GM19043 (cell line): ENCODE measurements at regions not wholly inside any gene's neighbourhood (a gene's known extent, or its start where the extent isn't known, plus 50 kb on each side); places are given as distances from the start of the nearest gene placed in this dataset.

Experiments
- ATAC-seq: cut with Tn5 transposase; IDR thresholded peaks from one replicate; pipeline ENCODE4 v1.9.1; 2021; ENCODE audit warnings: low read depth; ENCODE audit not compliant: unreplicated experiment

DNA sequence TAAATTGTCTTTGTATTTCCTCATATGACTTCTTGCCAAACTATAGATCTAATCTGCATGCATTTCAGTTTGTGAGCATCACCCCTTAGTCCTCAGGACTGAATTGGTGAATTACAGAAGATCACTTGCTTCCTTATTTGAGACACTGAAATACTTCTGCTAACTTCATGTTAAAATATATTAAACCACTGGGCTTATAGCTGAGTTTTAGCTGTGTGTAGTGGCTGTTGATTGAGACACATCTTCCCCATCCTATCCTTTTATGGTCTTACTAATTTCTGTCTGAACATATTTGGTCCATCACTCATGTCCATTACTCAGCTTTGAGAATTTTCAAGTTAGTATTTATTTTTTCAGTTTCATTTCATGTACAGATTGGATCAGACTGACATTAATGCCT, 295.9 kb downstream of the PSAT1 start:
- no peak for ATAC-seq

DNA sequence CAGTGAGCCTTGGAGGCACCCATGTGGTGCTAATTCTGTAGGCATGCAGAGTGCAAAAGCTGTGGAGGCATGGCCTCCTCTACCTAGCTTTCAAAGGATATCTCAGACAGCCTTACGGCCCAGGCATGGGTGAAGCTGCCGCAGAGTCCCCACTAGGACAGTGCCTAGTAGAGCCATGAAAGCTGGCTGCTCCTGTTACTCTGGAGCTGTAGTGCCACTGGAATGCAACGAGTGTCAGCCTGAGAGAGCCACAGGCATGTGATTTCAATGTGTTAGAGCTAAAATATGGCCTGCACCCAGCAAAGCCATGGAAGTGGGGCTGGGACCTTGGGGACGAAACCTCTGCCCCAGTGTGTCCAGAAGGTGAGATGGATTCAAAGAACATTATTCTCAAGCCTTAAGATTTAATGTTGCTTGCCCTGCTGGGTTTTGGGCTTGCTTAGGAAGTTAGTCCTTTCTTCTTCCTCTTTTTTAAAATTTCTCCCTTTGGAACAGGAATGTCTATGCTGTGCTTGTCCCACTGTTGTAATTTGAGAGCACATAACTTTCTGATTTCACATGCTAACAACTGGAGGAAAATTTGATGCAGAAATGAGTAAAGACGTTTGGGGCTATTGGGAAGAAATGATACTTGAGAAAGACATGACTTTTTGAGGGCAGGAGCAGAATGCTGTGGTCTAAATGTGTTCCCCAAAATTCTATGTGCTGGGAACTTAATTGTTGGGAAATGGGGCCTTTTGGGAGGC, 298.4 kb downstream of the PSAT1 start:
- ATAC-seq = no peak

DNA sequence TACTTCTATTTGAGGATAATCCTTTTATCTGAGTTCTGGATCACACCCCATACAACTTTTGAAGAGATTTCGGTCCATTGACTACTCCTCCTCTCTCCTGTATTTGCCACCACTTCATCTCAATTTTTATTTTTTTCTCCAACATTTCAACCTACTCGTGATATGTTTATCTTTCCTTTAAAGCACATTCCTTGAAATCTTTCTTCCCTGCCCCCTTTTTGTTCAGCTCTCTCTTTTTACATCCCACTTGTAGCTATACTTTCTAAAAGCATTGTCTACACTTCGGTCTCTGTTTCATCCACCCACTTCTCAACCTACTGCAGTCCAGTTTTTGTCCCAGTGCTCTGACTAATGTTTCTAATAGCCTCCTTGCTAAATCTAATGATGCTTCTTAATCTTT, 299.4 kb downstream of the PSAT1 start:
- ATAC-seq = no peak

DNA sequence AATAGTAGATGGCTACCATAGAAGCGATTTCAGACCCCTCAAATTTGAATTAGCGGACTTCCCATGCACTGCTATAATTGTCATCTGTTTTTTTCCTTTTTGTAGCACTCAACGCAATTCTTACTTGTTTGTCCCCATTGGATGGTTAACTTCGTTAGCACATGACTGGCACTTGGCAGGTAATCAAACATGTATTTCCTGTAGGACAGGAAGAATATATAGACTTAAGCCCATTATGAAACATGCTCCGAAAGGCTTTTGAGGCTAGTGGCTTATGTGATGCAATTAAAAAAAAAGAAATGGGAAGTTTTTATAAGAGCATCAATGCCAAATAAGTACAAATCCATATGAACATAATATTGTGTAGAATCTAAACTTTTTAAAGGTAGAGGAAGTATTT, 301.2 kb downstream of the PSAT1 start:
- ATAC-seq = no peak

DNA sequence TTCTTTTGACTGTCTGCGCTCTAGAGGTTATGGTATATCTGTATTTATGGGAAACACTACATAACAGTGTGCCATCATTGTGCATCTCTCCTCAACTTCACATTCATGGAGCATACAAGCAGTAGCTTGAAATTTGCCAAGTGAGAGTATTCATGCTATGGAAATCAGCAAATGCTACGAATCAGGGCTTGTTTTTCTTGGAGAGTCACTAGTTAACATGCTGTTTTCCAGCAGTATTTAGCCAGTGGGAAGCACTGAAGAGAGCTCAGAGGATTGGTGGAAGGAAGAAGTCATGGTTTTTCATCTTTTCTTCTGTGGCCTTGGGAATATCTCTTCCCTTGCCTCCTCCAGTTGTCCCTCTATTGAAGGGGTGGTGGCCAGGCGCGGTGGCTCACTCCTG, 303.0 kb downstream of the PSAT1 start:
- ATAC-seq = no peak

DNA sequence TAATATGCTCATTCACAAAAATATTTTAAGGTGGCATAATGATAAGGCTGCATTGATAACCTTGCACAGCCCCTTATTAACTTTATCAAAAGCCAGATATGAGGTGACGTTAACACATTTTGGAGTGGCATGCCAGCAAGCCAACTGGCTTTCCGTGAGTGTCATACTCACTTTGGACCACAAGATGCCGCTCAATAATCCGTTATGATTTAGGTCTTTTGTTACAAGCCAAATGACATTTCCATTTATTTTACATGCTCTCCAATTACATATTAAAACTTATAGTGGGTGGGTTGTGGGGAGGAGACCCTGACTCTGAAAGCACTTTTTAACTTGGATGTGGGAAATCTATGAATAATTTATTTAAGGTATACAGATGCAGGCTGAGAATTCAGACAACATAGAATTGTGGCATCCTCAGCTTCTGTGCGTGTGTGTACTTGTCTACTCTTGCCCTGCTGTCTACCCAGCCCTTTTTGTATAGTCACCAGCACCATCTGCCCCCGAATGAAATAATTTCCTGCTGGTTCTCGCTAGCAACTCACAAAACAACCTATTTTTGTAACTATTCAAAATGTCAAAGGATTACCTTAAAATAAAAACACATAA, 305.1 kb downstream of the PSAT1 start:
- ATAC-seq = no peak

DNA sequence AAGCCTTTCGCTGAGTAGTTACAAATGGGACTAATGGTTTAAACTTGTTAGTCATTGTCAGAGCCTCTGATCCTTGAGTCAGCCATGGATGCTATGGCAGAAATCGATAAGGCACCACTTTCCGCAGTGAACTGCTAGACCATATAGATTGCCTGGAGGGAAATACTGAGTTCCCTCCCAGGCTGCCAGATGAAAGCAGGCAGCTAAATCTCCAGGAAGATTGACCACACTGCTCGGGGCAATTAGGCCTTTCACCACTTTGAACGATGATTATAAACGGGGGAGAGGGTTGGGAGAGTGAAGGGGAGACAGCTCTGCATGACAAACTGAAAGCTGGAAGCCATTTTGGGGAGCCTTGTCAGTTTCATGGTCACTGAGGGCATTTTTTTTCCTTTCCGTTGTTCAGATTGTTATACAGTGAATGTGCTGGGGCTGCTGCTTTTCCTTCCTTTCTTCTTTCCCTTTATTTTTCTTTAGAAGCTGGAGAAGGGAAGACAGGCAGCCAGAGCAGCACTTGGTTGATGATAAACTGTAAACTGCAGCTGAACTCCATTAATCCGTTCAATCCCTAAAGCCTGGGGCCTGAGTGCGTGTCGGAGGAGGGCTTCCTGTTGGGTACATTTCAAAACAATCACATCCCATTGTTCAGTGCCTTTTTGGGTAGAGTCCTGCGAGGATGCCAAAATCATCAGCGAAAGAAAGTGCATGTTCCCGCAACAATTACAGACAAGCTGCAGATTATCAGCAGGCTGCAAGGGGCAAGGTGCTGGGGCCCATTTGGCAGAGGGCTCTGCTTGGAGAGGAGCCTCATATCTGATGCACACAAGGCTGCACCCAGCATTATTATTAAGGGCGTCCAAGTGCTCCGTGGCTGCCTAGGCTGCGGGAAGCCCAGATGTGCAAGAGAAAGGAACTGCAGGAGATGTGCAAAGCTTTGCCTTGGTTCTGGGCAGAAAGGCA, 308.4 kb downstream of the PSAT1 start:
- no peak for ATAC-seq

DNA sequence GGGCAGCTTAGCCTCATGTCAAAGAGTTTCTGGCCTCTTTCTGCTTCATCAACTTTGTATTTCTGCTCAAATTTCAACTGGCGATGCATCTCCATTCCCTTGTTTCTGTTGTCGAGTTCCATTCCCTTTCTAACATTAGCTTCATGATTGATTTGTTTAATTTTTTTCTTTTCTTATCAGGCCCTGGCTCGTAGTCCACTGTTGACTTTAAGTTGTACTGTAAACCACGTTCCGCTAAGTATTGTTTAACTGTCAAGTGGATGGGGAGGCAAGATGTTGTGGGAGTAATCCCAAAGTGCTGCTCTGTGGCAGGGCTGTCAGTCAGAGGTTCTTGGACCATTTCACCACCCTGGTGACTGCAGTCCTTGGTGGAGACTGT, 309.1 kb downstream of the PSAT1 start:
- no peak for ATAC-seq

DNA sequence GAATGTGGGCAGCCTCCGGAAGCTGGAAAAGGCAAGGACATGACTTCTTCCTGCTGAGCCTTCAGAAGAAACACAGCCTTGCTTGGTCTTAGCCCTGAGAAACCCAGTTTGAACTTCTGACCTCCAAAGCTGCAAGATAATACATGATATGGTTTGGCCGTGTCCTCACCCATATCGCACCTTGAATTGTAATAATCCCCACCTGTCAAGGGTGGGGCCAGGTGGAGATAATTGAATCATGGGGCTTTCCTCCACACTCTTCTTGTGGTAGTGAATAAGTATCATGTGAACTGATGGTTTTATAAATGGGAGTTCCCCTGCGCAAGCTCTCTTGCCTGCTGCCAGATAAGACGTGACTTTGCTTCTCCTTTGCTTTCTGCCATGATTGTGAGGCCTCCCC, 310.9 kb downstream of the PSAT1 start:
- no peak for ATAC-seq

DNA sequence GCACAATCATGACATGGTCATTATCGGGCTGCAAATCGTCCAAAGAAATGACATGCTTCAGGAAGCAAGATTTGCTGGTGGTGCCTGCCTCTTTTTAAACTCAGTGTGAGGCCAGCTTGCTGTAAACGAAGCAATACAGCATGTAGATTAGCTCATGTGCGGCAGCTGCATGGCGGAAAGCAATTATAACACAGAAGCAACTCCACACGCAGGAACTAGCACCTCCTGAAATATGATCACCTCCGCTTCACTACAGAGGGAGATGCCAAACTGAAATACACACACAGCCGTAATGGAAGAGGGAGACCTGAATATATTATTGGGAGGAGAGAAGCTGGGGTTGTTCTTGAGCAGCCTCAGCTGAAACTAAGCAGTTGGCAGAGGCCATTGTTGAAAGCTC, 312.5 kb downstream of the PSAT1 start:
- no peak for ATAC-seq

DNA sequence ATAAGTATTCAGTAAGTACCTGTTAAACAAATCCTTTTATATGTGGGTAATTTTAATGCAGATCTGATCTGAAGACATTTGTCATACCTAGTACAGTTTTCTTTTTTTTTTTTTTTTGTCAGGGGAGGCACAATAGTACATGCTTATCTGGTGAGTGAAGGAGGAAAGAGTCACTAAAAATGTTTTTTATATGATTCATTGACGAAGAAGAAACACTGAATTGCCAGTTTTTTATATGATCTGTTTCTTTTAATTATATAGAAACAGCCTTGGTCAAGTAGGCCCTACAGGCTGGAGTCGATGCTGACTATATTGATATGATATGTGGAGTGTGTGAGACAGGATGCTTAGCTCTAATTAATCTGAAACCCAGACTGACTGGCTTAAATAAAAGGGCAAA, 315.2 kb downstream of the PSAT1 start:
- ATAC-seq = no peak

DNA sequence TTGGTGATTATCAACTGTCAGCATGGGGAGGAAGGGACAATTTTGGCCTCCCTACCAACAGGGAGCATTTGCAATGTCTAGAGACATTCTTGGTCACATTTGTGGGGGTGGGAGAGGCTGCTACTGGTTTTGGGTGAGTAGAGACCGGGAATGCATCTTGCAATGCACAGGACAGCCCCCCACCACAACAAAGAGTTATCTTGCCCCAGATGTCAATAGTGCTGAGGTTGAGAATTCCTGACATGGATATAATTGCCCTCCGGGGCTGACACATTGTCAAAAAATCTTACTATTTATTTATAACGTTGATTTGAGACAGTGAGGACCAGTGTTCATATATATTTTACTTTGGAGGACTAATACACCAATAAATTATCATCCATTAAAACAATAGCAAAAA, 316.1 kb downstream of the PSAT1 start:
- no peak for ATAC-seq

DNA sequence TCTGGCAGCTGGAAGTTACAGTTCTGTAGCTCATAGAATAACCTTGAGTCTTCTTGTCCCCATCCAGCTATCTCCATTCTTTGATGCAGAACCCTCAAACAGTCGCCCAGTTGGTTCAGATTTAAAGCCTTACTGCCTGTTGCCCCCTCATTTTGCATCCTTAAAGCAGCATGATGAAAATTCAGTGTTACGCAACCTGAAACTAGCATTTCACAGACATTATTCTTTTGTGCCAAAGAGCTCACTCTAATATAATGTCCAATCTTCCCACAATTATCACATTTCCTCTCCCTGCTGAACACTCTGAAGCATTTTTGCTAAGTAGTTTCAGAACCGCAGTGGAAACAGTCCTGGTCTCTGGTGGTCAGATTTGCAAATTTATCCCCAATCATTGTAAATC, 318.0 kb downstream of the PSAT1 start:
- ATAC-seq = no peak

DNA sequence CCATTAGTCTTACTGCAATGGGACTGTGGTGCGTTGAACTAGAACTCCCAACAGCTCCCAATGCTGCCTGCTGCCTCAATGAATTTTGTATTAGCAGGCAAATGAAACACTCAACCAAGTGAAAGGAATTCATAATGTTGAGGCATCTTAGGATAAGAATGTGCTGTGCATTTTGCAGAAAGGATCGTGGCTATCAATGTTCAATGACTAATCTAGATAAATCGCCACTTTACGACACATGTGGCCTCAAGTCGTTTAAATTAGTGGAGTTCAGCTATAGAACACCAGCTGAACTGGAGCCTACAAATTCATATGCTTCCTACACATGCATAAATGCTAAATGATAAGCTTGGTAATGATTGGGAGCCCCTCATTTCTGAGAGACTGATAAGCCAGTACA, 318.4 kb downstream of the PSAT1 start:
- ATAC-seq = no peak

DNA sequence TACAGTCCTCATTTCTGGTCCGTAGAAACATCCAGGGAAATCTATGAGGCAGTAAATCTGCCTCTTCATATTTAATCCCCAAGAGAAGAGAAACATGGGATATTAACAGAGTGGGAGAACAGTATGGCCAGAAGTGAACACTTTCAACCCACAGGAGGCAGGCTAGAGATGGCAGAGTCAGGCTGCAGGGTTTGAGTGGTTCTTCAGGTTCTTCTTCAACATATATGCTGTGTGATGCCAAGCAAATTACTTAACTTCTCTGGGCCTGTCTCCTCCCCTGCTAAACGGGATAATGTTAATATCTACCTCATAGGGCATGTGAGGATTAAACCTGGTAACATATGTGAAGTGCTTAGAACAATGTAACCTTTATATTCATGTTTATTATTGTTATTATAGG, 321.8 kb downstream of the PSAT1 start:
- no peak for ATAC-seq

DNA sequence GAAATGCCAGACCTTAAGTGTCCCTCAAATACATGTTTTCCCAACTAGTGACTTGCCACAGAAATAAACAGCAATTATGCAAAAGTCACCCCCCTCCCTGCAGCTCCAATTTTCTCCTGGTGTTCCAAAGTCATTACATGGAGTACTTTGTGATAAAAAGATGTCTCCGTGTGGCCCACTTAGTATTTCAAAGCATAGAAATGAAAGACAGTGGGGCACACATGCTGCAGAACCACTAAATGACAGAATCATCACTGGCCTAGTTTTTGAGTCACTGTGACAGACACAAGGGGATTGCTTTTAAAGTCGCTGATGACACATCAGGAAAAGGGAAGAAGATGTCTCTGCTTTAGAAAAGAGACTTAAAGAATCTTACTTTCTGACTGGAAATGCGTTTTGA, 323.4 kb downstream of the PSAT1 start:
- ATAC-seq = no peak

DNA sequence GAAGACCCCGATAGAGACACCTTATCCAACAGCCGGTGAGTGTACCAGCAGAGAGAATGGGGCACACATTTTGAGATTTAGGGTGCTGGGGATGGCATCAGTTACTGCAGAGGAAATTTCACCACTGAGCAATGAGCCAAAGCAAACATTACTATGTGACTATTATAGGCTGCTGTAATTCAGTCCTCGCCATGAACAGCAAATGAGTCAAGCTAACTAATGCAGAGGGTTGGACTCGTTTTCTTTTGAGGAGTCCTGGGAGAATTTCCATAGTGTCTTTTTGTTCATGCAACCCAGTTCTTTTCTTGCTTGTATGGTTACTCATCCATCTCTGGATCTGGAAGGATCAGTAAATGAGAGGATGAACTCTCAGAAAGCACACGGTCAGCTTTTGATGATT, 323.8 kb downstream of the PSAT1 start:
- no peak for ATAC-seq

DNA sequence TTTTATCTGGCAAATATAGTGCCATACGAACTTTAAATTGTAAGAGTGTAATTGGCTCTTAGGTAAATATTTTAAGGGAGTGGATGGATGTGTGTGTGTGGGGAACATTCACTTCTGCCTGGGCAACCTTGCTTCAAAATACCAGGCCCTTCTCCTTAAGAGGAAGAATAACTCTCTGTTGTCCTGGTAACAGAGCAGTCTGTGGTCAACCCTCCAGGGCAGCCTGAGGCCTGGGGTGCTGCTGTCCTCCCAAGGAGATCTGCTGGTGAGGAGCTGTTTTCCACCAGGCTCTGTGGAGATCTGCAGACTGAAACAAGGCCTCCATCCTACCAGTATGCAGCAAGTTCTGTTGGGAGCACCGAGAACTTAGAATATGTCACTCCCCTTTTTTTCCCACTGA, 325.2 kb downstream of the PSAT1 start:
- ATAC-seq = no peak

DNA sequence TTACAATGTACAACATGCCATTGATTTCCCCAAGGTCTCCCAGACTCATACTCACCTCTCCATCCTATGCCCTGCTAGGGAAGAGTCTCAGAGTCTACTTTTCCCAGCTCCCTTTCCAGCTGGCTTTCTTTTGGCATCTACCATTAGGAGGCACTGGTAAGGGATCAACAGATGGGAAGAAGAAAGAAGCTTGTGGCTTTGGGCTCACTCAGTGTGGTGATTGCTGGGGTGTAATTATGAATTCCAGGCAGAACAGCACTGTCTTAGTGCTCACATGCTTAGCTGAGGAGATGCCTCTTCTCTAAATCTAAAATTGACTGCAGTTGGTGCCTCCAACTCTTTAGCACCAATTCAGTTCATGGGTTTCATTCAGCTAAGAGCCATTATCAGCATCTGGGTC, 330.0 kb downstream of the PSAT1 start:
- no peak for ATAC-seq

DNA sequence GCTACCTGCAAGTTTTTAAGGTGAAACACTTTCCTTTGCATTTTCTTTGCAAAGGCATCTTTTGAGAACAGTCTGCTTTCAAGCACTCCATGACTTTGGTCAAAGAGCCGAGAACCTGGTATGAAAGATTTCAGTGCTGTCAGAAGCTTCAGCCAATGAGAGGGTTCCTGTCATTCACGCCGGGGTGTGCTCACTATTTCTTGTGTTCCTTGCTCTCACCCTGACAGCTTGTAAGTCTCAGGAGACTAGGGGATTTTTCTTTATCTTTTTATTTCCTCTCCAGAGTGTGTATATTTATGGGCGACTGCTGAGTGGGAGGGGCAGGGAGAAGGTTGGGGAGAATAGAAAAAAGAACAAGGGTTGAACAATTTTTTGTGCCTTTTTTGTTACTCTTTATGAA, 334.0 kb downstream of the PSAT1 start:
- no peak for ATAC-seq

DNA sequence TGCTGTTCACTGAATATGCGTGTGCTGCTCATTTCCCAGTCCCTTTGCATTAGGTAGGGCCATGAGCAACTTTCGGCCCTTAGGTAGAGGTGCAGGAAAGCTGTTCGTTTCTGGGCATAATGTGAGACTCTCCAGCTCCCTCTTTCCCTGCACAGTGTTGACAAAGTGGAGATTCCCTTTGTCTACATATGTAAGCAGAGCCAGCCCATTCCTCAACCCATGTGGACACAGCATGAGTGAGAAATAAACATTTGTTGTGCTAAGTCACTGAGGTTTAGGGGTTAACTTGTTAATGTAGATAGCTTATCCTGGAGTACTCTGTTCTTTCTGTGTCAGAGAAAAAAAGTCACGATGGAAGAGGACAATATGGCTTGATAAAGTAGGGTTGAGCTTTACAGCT, 343.8 kb downstream of the PSAT1 start:
- ATAC-seq = no peak

DNA sequence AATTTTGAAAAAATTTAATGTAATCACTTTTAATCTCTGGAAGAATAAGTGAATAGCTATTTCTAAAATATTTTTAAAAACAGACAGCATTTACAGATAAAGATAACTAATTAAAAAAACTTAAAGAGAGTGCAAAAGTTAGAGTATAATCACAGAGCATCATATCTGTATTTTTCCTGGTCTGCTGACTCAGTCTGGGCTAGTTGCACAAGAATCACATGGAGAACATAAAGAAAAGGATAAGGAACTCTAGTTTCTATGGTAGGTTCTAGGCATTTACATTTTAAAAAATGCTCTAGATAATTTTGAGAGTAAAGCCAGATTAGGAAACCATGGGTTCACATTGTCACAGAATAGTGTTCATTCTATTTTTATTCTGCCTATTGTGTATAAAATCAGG, 347.4 kb downstream of the PSAT1 start:
- no peak for ATAC-seq
